HepG2 (cell line): ENCODE measurements at regions not wholly inside any gene's neighbourhood (a gene's known extent, or its start where the extent isn't known, plus 50 kb on each side); places are given as distances from the start of the nearest gene placed in this dataset.

Source experiments
- ATAC-seq: fragments of 200-7000 bp; cut with Tn5 transposase; 3 replicates; pipeline ENCODE4 v1.9.1; 2020; ENCODE audit warnings: mild to moderate bottlenecking, moderate library complexity
- BruUV-seq: library from RNA; stranded (reverse); fragments of 400-500 nt; replicated peaks from 2 replicates; lab custom pipeline; 2021; lab: Mats Ljungman, UMichigan
- CTCF ChIA-PET: fragments of 300-600 bp; formaldehyde crosslinking; extraction: SDS; loops from one replicate; lab custom pipeline; 2021; ENCODE audit warnings: low total read pairs, inconsistent platforms, low intra/inter-chr PET ratio; lab: Yijun Ruan, JAX
- POLR2A ChIA-PET: fragments of 350-600 bp; sonication (Branson Sonifier 250); formaldehyde crosslinking; loops from one replicate; lab custom pipeline; 2020; ENCODE audit warnings: antibody characterized with exemption, inconsistent platforms; lab: Yijun Ruan, JAX
- DNase-seq: peaks from one replicate; pipeline ENCODE4 v3.0.0-alpha.2; 2015; ENCODE audit warnings: low spot score
- FAIRE-seq: peaks from 3 replicates; lab custom pipeline; 2011; peaks lifted over from hg19 to GRCh38; lab: Jason Lieb, UNC
- H2AFZ ChIP-seq: one replicate; pipeline ENCODE4 v1.6.1; 2011; ENCODE audit warnings: low read length, inconsistent platforms
- H3K27ac ChIP-seq: fragments of 300-600 bp; 3 replicates; pipeline ENCODE4 v1.8.0; 2011; ENCODE audit warnings: mixed run types, mild to moderate bottlenecking, mixed read lengths, low read length, inconsistent platforms; ENCODE audit not compliant: insufficient read depth; ENCODE audit errors: extremely low read length
- H3K27me3 ChIP-seq, 2 experiments: fragments of 200-600 bp in 1 of 2; 2 replicates in 1 of 2; 3 replicates in 1 of 2; pipeline versions ENCODE4 v1.6.0 to v1.8.0; 2011; ENCODE audit warnings: low read length in 2 of 2, mild to moderate bottlenecking in 2 of 2, moderate library complexity in 2 of 2, inconsistent platforms in 1 of 2; ENCODE audit not compliant: insufficient read depth in 2 of 2, control insufficient read depth in 1 of 2
- H3K36me3 ChIP-seq, 2 experiments: fragments of 200-600 bp in 1 of 2; replicated peaks in 1 of 2; 2 replicates in 1 of 2; 3 replicates in 1 of 2; pipeline versions ENCODE4 v1.5.1 to v1.8.0; 2011; ENCODE audit warnings: low read length in 2 of 2, inconsistent platforms in 1 of 2; ENCODE audit not compliant: insufficient read depth in 2 of 2, control insufficient read depth in 1 of 2
- H3K4me1 ChIP-seq: 2 replicates; pipeline ENCODE4 v1.5.1; 2012; ENCODE audit warnings: low read length, inconsistent platforms; ENCODE audit not compliant: insufficient read depth
- H3K4me2 ChIP-seq: 2 replicates; pipeline ENCODE4 v1.6.0; 2011; ENCODE audit warnings: low read depth, low read length, inconsistent platforms
- H3K4me3 ChIP-seq, 3 experiments: fragments of 200-600 bp in 1 of 3; sonication (generic), shearing (Covaris generic) in 1 of 3; replicated peaks in 1 of 3; 2 replicates each; pipeline ENCODE4 v1.5.1; 2011 to 2016; ENCODE audit warnings: low read length in 3 of 3, inconsistent platforms in 2 of 3, low read depth in 2 of 3, mild to moderate bottlenecking in 2 of 3, control low read depth in 1 of 3, mixed read lengths in 1 of 3; ENCODE audit not compliant: insufficient read depth in 1 of 3
- H3K79me2 ChIP-seq: one replicate; pipeline ENCODE4 v1.6.1; 2011; ENCODE audit warnings: low read length, inconsistent platforms; ENCODE audit not compliant: insufficient read depth
- H3K9ac ChIP-seq: 2 replicates; pipeline ENCODE4 v1.6.0; 2011; ENCODE audit warnings: mild to moderate bottlenecking, low read depth, low read length, inconsistent platforms; ENCODE audit not compliant: insufficient read depth
- H3K9me3 ChIP-seq: 2 replicates; pipeline ENCODE4 v1.5.1; 2012; ENCODE audit warnings: mild to moderate bottlenecking, low read length
- H4K20me1 ChIP-seq: 2 replicates; pipeline ENCODE4 v1.6.0; 2011; ENCODE audit warnings: inconsistent platforms, mild to moderate bottlenecking, low read length, moderate library complexity; ENCODE audit not compliant: insufficient read depth
- HNRNPH1 ChIP-seq: fragments of 200-400 bp; formaldehyde crosslinking; optimal IDR thresholded peaks from 2 replicates; pipeline ENCODE3; 2017; ENCODE audit warnings: mild to moderate bottlenecking, low read depth, low read length
- JUN ChIP-seq: sonication (generic); formaldehyde crosslinking; IDR thresholded peaks from 2 replicates; pipeline ENCODE4 v1.4.0; 2020; ENCODE audit warnings: mild to moderate bottlenecking, missing genetic modification reagents
- KAT2B ChIP-seq: fragments of 150-350 bp; IDR thresholded peaks from 2 replicates; pipeline ENCODE4 v1.6.1; 2014; ENCODE audit warnings: low read depth, low read length, borderline replicate concordance
- MNT ChIP-seq: fragments of 450-650 bp; IDR thresholded peaks from 2 replicates; pipeline ENCODE4 v1.6.1; 2016
- RFX5 ChIP-seq: IDR thresholded peaks from 2 replicates; pipeline ENCODE4 v1.6.1; 2011; ENCODE audit warnings: low read depth, low read length, improper control_type of control experiment
- SIN3B ChIP-seq: fragments of 150-350 bp; IDR thresholded peaks from 2 replicates; pipeline ENCODE4 v1.6.1; 2014; ENCODE audit warnings: low read length
- TCF7 ChIP-seq: sonication (generic); IDR thresholded peaks from 2 replicates; pipeline ENCODE4 v1.6.1; 2016; ENCODE audit warnings: antibody characterized with exemption, low read depth
- TRAFD1 ChIP-seq: sonication (generic); formaldehyde crosslinking; IDR thresholded peaks from 2 replicates; pipeline ENCODE4 v1.5.1; 2020; ENCODE audit warnings: missing genetic modification reagents, mild to moderate bottlenecking, borderline replicate concordance
- TRIM24 ChIP-seq: sonication (generic); formaldehyde crosslinking; IDR thresholded peaks from 2 replicates; pipeline ENCODE4 v1.8.0; 2022; ENCODE audit warnings: mild to moderate bottlenecking, missing genetic modification reagents
- ZBTB1 ChIP-seq: sonication (generic); formaldehyde crosslinking; IDR thresholded peaks from 2 replicates; pipeline ENCODE4 v1.4.0; 2020; ENCODE audit warnings: missing genetic modification reagents, borderline replicate concordance
- ZFP62 ChIP-seq: sonication (generic); formaldehyde crosslinking; IDR thresholded peaks from 2 replicates; pipeline ENCODE4 v1.4.0; 2020; ENCODE audit warnings: missing genetic modification reagents
- ZNF609 ChIP-seq: sonication (generic); formaldehyde crosslinking; IDR thresholded peaks from 2 replicates; pipeline ENCODE4 v1.4.0; 2020; ENCODE audit warnings: mild to moderate bottlenecking, missing genetic modification reagents, borderline replicate concordance
- ZNF652 ChIP-seq: IDR thresholded peaks from 2 replicates; pipeline ENCODE4 v1.6.1; 2016; ENCODE audit warnings: low read depth, borderline replicate concordance
- WGBS: methylation state at CpG from one replicate; pipeline ENCODE4 v1.1.6; 2017; ENCODE audit warnings: low lambda C conversion rate; 5-methylcytosine and 5-hydroxymethylcytosine counted together
- in situ Hi-C: cut with HindIII; loops from 2 replicates; pipeline ENCODE4 v1.10.0; 2017; ENCODE audit warnings: low pct_unique_long_range_greater_than_20kb; ENCODE audit not compliant: extremely low pct_ligation_motif_present
- intact Hi-C: fragments of 100-400 bp; cut with micrococcal nuclease; formaldehyde crosslinking; loops from one replicate; pipeline ENCODE4 v1.10.0; 2022; ENCODE audit not compliant: unreplicated experiment

GRCh38 chr2:122307763-122308162 is 552.3 kb downstream of the TSN start:
- no peak for DNase-seq
- H3K4me2 ChIP-seq = no peak overlapping the region
- H3K36me3 ChIP-seq = no peaks in the 10 kb centered on the region
- ATAC-seq = no peak
- peaks cover 4% of the 10 kb centered on the region; the same call in 1 of the 2 replicates for H3K9me3 ChIP-seq
- in situ Hi-C loops = no loop called here
- no TSS peak for BruUV-seq
- no peak overlapping the region for H2AFZ ChIP-seq
- WGBS = 8% methylated on average over 8 of the region's 8 CpGs
- H3K9ac ChIP-seq = no peak overlapping the region
- no peak overlapping the region for H3K27ac ChIP-seq
- H3K79me2 ChIP-seq = no peaks in the 10 kb centered on the region
- H3K27me3 ChIP-seq = no peaks in the 10 kb centered on the region
- intact Hi-C loops = no loop called here
- no peak for FAIRE-seq
- H3K4me1 ChIP-seq = no peaks in the 10 kb centered on the region
- CTCF ChIA-PET = no interaction called here
- POLR2A ChIA-PET = no interaction called here
- H3K4me3 ChIP-seq = no peak overlapping the region
- H4K20me1 ChIP-seq = no peaks in the 10 kb centered on the region
- TF ChIP-seq ZNF652 (CRISPR knock-in tag) = no peak
- no peak for TF ChIP-seq HNRNPH1
- no peak for TF ChIP-seq TRAFD1 (CRISPR knock-in tag)
- no peak for TF ChIP-seq SIN3B
- TF ChIP-seq RFX5 = no peak
- TF ChIP-seq JUN (CRISPR knock-in tag) = no peak
- TF ChIP-seq TRIM24 (CRISPR knock-in tag) = no peak
- TF ChIP-seq TCF7 = no peak
- TF ChIP-seq MNT = no peak
- no peak for TF ChIP-seq ZBTB1 (CRISPR knock-in tag)
- no peak for TF ChIP-seq KAT2B
- no peak for TF ChIP-seq ZNF609 (CRISPR knock-in tag)
- TF ChIP-seq ZFP62 = no peak
